HepG2 (cell line): ENCODE measurements at regions not wholly inside any gene's neighbourhood (a gene's known extent, or its start where the extent isn't known, plus 50 kb on each side); places are given as distances from the start of the nearest gene placed in this dataset.

Source experiments
- ATAC-seq: fragments of 200-7000 bp; cut with Tn5 transposase; 3 replicates; pipeline ENCODE4 v1.9.1; 2020; ENCODE audit warnings: mild to moderate bottlenecking, moderate library complexity
- BruUV-seq: library from RNA; stranded (reverse); fragments of 400-500 nt; replicated peaks from 2 replicates; lab custom pipeline; 2021; lab: Mats Ljungman, UMichigan
- CTCF ChIA-PET: fragments of 300-600 bp; formaldehyde crosslinking; extraction: SDS; loops from one replicate; lab custom pipeline; 2021; ENCODE audit warnings: low total read pairs, inconsistent platforms, low intra/inter-chr PET ratio; lab: Yijun Ruan, JAX
- POLR2A ChIA-PET: fragments of 350-600 bp; sonication (Branson Sonifier 250); formaldehyde crosslinking; loops from one replicate; lab custom pipeline; 2020; ENCODE audit warnings: antibody characterized with exemption, inconsistent platforms; lab: Yijun Ruan, JAX
- DNase-seq: peaks from one replicate; pipeline ENCODE4 v3.0.0-alpha.2; 2015; ENCODE audit warnings: low spot score
- FAIRE-seq: peaks from 3 replicates; lab custom pipeline; 2011; peaks lifted over from hg19 to GRCh38; lab: Jason Lieb, UNC
- H2AFZ ChIP-seq: one replicate; pipeline ENCODE4 v1.6.1; 2011; ENCODE audit warnings: low read length, inconsistent platforms
- H3K27ac ChIP-seq: fragments of 300-600 bp; 3 replicates; pipeline ENCODE4 v1.8.0; 2011; ENCODE audit warnings: mixed run types, mild to moderate bottlenecking, mixed read lengths, low read length, inconsistent platforms; ENCODE audit not compliant: insufficient read depth; ENCODE audit errors: extremely low read length
- H3K27me3 ChIP-seq, 2 experiments: fragments of 200-600 bp in 1 of 2; 2 replicates in 1 of 2; 3 replicates in 1 of 2; pipeline versions ENCODE4 v1.6.0 to v1.8.0; 2011; ENCODE audit warnings: low read length in 2 of 2, mild to moderate bottlenecking in 2 of 2, moderate library complexity in 2 of 2, inconsistent platforms in 1 of 2; ENCODE audit not compliant: insufficient read depth in 2 of 2, control insufficient read depth in 1 of 2
- H3K36me3 ChIP-seq, 2 experiments: fragments of 200-600 bp in 1 of 2; replicated peaks in 1 of 2; 2 replicates in 1 of 2; 3 replicates in 1 of 2; pipeline versions ENCODE4 v1.5.1 to v1.8.0; 2011; ENCODE audit warnings: low read length in 2 of 2, inconsistent platforms in 1 of 2; ENCODE audit not compliant: insufficient read depth in 2 of 2, control insufficient read depth in 1 of 2
- H3K4me1 ChIP-seq: 2 replicates; pipeline ENCODE4 v1.5.1; 2012; ENCODE audit warnings: low read length, inconsistent platforms; ENCODE audit not compliant: insufficient read depth
- H3K4me2 ChIP-seq: 2 replicates; pipeline ENCODE4 v1.6.0; 2011; ENCODE audit warnings: low read depth, low read length, inconsistent platforms
- H3K4me3 ChIP-seq, 3 experiments: fragments of 200-600 bp in 1 of 3; sonication (generic), shearing (Covaris generic) in 1 of 3; replicated peaks in 1 of 3; 2 replicates each; pipeline ENCODE4 v1.5.1; 2011 to 2016; ENCODE audit warnings: low read length in 3 of 3, inconsistent platforms in 2 of 3, low read depth in 2 of 3, mild to moderate bottlenecking in 2 of 3, control low read depth in 1 of 3, mixed read lengths in 1 of 3; ENCODE audit not compliant: insufficient read depth in 1 of 3
- H3K79me2 ChIP-seq: one replicate; pipeline ENCODE4 v1.6.1; 2011; ENCODE audit warnings: low read length, inconsistent platforms; ENCODE audit not compliant: insufficient read depth
- H3K9ac ChIP-seq: 2 replicates; pipeline ENCODE4 v1.6.0; 2011; ENCODE audit warnings: mild to moderate bottlenecking, low read depth, low read length, inconsistent platforms; ENCODE audit not compliant: insufficient read depth
- H3K9me3 ChIP-seq: 2 replicates; pipeline ENCODE4 v1.5.1; 2012; ENCODE audit warnings: mild to moderate bottlenecking, low read length
- H4K20me1 ChIP-seq: 2 replicates; pipeline ENCODE4 v1.6.0; 2011; ENCODE audit warnings: inconsistent platforms, mild to moderate bottlenecking, low read length, moderate library complexity; ENCODE audit not compliant: insufficient read depth
- NONO ChIP-seq, 2 experiments: fragments of 450-650 bp in 1 of 2; sonication (generic) in 1 of 2; formaldehyde crosslinking in 1 of 2; IDR thresholded peaks in 1 of 2; conservative IDR thresholded peaks in 1 of 2; 2 replicates each; pipeline versions ENCODE4 v1.6.1 to v1.8.0; 2017 to 2022; ENCODE audit warnings: mild to moderate bottlenecking in 1 of 2, missing genetic modification reagents in 1 of 2, moderate library complexity in 1 of 2
- PITX1 ChIP-seq: sonication (generic); formaldehyde crosslinking; IDR thresholded peaks from 2 replicates; pipeline ENCODE4 v1.5.1; 2020; ENCODE audit warnings: mild to moderate bottlenecking, missing genetic modification reagents
- PRMT3 ChIP-seq: sonication (generic); formaldehyde crosslinking; IDR thresholded peaks from 2 replicates; pipeline ENCODE4 v1.8.1; 2022; ENCODE audit warnings: low read depth, mild to moderate bottlenecking, moderate library complexity, missing genetic modification reagents, borderline replicate concordance
- U2AF2 ChIP-seq: fragments of 200-400 bp; formaldehyde crosslinking; IDR thresholded peaks from 2 replicates; pipeline ENCODE4 v1.6.1; 2017; ENCODE audit warnings: low read depth, mild to moderate bottlenecking, low read length
- ZNF263 ChIP-seq: sonication (generic); formaldehyde crosslinking; IDR thresholded peaks from 2 replicates; pipeline ENCODE4 v1.4.0; 2020; ENCODE audit warnings: missing genetic modification reagents
- ZNF605 ChIP-seq: sonication (generic); formaldehyde crosslinking; IDR thresholded peaks from 2 replicates; pipeline ENCODE4 v1.8.0; 2022; ENCODE audit warnings: mild to moderate bottlenecking, missing genetic modification reagents
- ZNF850 ChIP-seq: sonication (generic); formaldehyde crosslinking; conservative IDR thresholded peaks from 2 replicates; pipeline ENCODE4 v1.9.0; 2021; ENCODE audit warnings: mild to moderate bottlenecking, missing genetic modification reagents
- ZSCAN21 ChIP-seq: sonication (generic); formaldehyde crosslinking; IDR thresholded peaks from 2 replicates; pipeline ENCODE4 v1.8.0; 2022; ENCODE audit warnings: mild to moderate bottlenecking, missing genetic modification reagents, moderate library complexity, borderline replicate concordance
- in situ Hi-C: cut with HindIII; loops from 2 replicates; pipeline ENCODE4 v1.10.0; 2017; ENCODE audit warnings: low pct_unique_long_range_greater_than_20kb; ENCODE audit not compliant: extremely low pct_ligation_motif_present
- intact Hi-C: fragments of 100-400 bp; cut with micrococcal nuclease; formaldehyde crosslinking; loops from one replicate; pipeline ENCODE4 v1.10.0; 2022; ENCODE audit not compliant: unreplicated experiment
- TF ChIP-seq, protein P1 (sequence below): sonication (generic); formaldehyde crosslinking; IDR thresholded peaks from 2 replicates; pipeline ENCODE4 v1.4.0; 2020; ENCODE audit warnings: mild to moderate bottlenecking, missing genetic modification reagents, borderline replicate concordance
- TF ChIP-seq, protein P2 (sequence below): sonication (generic); formaldehyde crosslinking; IDR thresholded peaks from 2 replicates; pipeline ENCODE4 v1.5.0; 2020; ENCODE audit warnings: missing genetic modification reagents

DNA sequence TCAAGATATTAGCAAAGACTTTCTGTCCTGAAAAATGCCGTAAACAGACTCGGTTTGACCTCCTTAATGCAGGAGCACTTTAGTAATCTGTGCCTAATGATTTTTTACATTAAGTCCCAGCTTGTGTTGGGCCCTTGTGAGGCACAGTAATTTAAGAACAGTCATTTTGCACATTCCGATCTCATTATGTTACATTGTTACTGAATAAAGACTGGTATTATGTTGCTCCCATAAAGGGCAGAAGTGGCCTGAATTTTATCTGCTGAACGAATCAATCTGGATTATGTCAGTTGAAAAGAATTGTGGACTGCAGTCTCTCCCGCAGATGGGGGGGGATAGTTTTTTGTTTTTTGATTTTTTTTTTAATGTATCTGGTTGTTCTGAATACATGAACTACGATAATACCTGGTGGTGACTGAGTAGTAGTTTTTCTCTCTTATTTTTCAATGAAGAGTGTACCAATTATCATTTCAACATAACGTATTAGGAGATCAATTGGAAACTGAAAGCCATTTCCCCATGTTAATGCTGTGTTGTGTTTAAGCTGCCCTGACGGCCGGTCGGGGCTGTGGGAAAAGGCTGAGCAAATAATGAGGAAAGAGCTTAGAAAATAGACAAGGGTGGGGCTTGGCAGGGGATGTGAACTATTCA, 290.2 kb downstream of the ZNF536 start (continued):
- TF ChIP-seq, protein P1, sequence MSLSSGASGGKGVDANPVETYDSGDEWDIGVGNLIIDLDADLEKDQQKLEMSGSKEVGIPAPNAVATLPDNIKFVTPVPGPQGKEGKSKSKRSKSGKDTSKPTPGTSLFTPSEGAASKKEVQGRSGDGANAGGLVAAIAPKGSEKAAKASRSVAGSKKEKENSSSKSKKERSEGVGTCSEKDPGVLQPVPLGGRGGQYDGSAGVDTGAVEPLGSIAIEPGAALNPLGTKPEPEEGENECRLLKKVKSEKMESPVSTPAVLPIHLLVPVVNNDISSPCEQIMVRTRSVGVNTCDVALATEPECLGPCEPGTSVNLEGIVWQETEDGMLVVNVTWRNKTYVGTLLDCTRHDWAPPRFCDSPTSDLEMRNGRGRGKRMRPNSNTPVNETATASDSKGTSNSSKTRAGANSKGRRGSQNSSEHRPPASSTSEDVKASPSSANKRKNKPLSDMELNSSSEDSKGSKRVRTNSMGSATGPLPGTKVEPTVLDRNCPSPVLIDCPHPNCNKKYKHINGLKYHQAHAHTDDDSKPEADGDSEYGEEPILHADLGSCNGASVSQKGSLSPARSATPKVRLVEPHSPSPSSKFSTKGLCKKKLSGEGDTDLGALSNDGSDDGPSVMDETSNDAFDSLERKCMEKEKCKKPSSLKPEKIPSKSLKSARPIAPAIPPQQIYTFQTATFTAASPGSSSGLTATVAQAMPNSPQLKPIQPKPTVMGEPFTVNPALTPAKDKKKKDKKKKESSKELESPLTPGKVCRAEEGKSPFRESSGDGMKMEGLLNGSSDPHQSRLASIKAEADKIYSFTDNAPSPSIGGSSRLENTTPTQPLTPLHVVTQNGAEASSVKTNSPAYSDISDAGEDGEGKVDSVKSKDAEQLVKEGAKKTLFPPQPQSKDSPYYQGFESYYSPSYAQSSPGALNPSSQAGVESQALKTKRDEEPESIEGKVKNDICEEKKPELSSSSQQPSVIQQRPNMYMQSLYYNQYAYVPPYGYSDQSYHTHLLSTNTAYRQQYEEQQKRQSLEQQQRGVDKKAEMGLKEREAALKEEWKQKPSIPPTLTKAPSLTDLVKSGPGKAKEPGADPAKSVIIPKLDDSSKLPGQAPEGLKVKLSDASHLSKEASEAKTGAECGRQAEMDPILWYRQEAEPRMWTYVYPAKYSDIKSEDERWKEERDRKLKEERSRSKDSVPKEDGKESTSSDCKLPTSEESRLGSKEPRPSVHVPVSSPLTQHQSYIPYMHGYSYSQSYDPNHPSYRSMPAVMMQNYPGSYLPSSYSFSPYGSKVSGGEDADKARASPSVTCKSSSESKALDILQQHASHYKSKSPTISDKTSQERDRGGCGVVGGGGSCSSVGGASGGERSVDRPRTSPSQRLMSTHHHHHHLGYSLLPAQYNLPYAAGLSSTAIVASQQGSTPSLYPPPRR (CRISPR knock-in tag): no peak
- TF ChIP-seq, protein P2, sequence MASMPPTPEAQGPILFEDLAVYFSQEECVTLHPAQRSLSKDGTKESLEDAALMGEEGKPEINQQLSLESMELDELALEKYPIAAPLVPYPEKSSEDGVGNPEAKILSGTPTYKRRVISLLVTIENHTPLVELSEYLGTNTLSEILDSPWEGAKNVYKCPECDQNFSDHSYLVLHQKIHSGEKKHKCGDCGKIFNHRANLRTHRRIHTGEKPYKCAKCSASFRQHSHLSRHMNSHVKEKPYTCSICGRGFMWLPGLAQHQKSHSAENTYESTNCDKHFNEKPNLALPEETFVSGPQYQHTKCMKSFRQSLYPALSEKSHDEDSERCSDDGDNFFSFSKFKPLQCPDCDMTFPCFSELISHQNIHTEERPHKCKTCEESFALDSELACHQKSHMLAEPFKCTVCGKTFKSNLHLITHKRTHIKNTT (CRISPR knock-in tag): no peak
- TF ChIP-seq ZNF263 (CRISPR knock-in tag) (no peak), NONO (IDR thresholded peaks at IDR 0.05) (no peak), NONO (CRISPR knock-in tag; conservative IDR thresholded peaks at IDR 0.05) (no peak), ZSCAN21 (no peak)

DNA sequence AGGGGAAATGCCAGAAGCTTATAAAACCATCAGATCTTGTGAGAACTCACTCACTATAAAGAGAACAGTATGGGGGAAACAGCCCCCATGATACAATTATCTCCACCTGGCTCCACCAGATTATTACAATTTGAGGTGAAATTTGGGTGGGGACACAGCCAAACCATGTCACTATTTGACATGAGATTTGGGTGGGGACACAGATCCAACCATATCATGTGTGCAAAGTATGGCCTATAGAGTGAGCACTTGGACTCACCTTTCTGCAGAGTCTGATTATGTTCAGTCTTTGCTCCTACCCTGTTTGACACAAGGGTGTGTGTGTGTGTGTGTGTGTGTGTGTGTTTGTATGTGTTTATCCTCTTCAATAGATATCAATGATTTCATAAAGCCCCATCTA, 287.5 kb downstream of the ZNF536 start:
- FAIRE-seq (no peak), DNase-seq (no peak), ATAC-seq (no peak)
- CTCF ChIA-PET: no interaction called here
- Histone ChIP-seq H3K9ac (no peak overlapping the region), H3K79me2 (no peaks in the 10 kb centered on the region), H3K4me2 (no peak overlapping the region), H3K27me3 (no peaks in the 10 kb centered on the region), H2AFZ (no peak overlapping the region), H3K27ac (no peak overlapping the region), H3K4me3 (no peak overlapping the region), H3K9me3 (no peaks in the 10 kb centered on the region), H3K4me1 (peaks cover 27% of the 10 kb centered on the region), H3K36me3 (no peaks in the 10 kb centered on the region), H4K20me1 (no peaks in the 10 kb centered on the region; the same call in 1 of the 2 replicates)
- in situ Hi-C loops (loop anchor here (25.0 kb wide), 1 partner anchor 922 kb away; no protein-coding TSS in a partner anchor), intact Hi-C loops (no loop called here)
- TF ChIP-seq U2AF2 (no peak), ZNF850 (CRISPR knock-in tag) (no peak), ZNF605 (CRISPR knock-in tag) (no peak), PITX1 (CRISPR knock-in tag) (no peak), PRMT3 (CRISPR knock-in tag) (no peak)
- no TSS peak for BruUV-seq
- POLR2A ChIA-PET: no interaction called here
